SK-N-SH (cell line): ENCODE measurements at regions not wholly inside any gene's neighbourhood (a gene's known extent, or its start where the extent isn't known, plus 50 kb on each side); places are given as distances from the start of the nearest gene placed in this dataset.
A peak's percentile ranks its signal among the peaks of the same experiment; 100 is the strongest.
"Not testable (repeated sequence)": the region's sequence is repeated elsewhere in the genome, so short reads cannot be mapped to it uniquely, and the experiment has no call there.

Source experiments
- CTCF ChIA-PET: fragments of 300-600, 350-600 bp; formaldehyde crosslinking; extraction: SDS; loops from one replicate; lab custom pipeline; 2021; lab: Yijun Ruan, JAX
- POLR2A ChIA-PET: fragments of 350-600 bp; sonication (Branson Sonifier 250); formaldehyde crosslinking; extraction: SDS; loops from one replicate; lab custom pipeline; 2020; ENCODE audit warnings: antibody characterized with exemption, inconsistent platforms; lab: Yijun Ruan, JAX
- DNase-seq: peaks from one replicate; pipeline ENCODE4 v3.0.0; 2012
- H2AFZ ChIP-seq: fragments of 200-600 bp; sonication (generic); 2 replicates; pipeline ENCODE4 v1.8.1; 2016; ENCODE audit warnings: antibody characterized with exemption, mild to moderate bottlenecking, low read depth
- H3F3A ChIP-seq: fragments of 200-600 bp; sonication (generic); replicated peaks from 2 replicates; pipeline ENCODE3; 2016; ENCODE audit warnings: antibody characterized with exemption, mild to moderate bottlenecking; ENCODE audit not compliant: insufficient read depth
- H3K27ac ChIP-seq, 2 experiments: fragments of 200-500 bp in 1 of 2; fragments of 200-600 bp in 1 of 2; sonication (Bioruptor generic) in 1 of 2; sonication (generic), shearing (Covaris generic) in 1 of 2; 2 replicates each; pipeline versions ENCODE4 v1.5.1 to v1.6.1; 2014 to 2016; ENCODE audit warnings: low read depth in 2 of 2, inconsistent platforms in 1 of 2, low read length in 1 of 2, mild to moderate bottlenecking in 1 of 2, mixed read lengths in 1 of 2
- H3K27me3 ChIP-seq: fragments of 200-600 bp; sonication (generic), shearing (Covaris generic); 2 replicates; pipeline ENCODE4 v1.6.1; 2016; ENCODE audit warnings: mixed run types; ENCODE audit not compliant: insufficient read depth
- H3K36me3 ChIP-seq, 2 experiments: fragments of 200-500 bp in 1 of 2; fragments of 200-600 bp in 1 of 2; sonication (Bioruptor generic) in 1 of 2; sonication (generic) in 1 of 2; replicated peaks in 1 of 2; 2 replicates each; pipeline versions ENCODE3 to v1.5.1; 2014 to 2016; ENCODE audit warnings: low read length in 1 of 2, mild to moderate bottlenecking in 1 of 2; ENCODE audit not compliant: insufficient read depth in 2 of 2, control insufficient read depth in 1 of 2
- H3K4me1 ChIP-seq, 2 experiments: fragments of 200-500 bp in 1 of 2; fragments of 200-600 bp in 1 of 2; sonication (Bioruptor generic) in 1 of 2; sonication (generic), shearing (Covaris generic) in 1 of 2; 2 replicates each; pipeline versions ENCODE4 v1.5.1 to v1.6.1; 2014 to 2016; ENCODE audit warnings: low read depth in 1 of 2, low read length in 1 of 2, mixed run types in 1 of 2; ENCODE audit not compliant: insufficient read depth in 2 of 2, control insufficient read depth in 1 of 2
- H3K4me2 ChIP-seq: fragments of 200-600 bp; sonication (generic), shearing (Covaris generic); 2 replicates; pipeline ENCODE4 v1.6.1; 2017; ENCODE audit warnings: mixed run types
- H3K4me3 ChIP-seq, 2 experiments: fragments of 200-500 bp in 1 of 2; fragments of 200-600 bp in 1 of 2; sonication (Bioruptor generic) in 1 of 2; sonication (generic), shearing (Covaris generic) in 1 of 2; 2 replicates each; pipeline versions ENCODE4 v1.5.1 to v1.8.1; 2014 to 2016; ENCODE audit warnings: low read depth in 2 of 2, inconsistent platforms in 1 of 2, low read length in 1 of 2, mild to moderate bottlenecking in 1 of 2, mixed read lengths in 1 of 2, moderate library complexity in 1 of 2
- H3K79me2 ChIP-seq: fragments of 200-600 bp; sonication (generic); 2 replicates; pipeline ENCODE4 v1.8.1; 2017; ENCODE audit warnings: mild to moderate bottlenecking; ENCODE audit not compliant: insufficient read depth
- H3K9ac ChIP-seq: fragments of 200-600 bp; sonication (generic); 2 replicates; pipeline ENCODE4 v1.6.1; 2017; ENCODE audit warnings: mixed run types
- H3K9me2 ChIP-seq: fragments of 200-600 bp; sonication (generic); 2 replicates; pipeline ENCODE4 v1.6.1; 2017; ENCODE audit warnings: mixed run types
- H3K9me3 ChIP-seq: fragments of 200-600 bp; sonication (generic); 2 replicates; pipeline ENCODE4 v1.6.1; 2017; ENCODE audit warnings: mixed run types, mild to moderate bottlenecking, moderate library complexity
- H4K20me1 ChIP-seq: fragments of 200-600 bp; sonication (generic); 2 replicates; pipeline ENCODE4 v1.6.1; 2017; ENCODE audit warnings: mild to moderate bottlenecking, mixed run types; ENCODE audit not compliant: insufficient read depth
- CTCF ChIP-seq: fragments of 200-600 bp; sonication (generic); IDR thresholded peaks from 2 replicates; pipeline ENCODE4 v1.6.1; 2017; ENCODE audit warnings: antibody characterized with exemption, mild to moderate bottlenecking, moderate library complexity
- RAD21 ChIP-seq: IDR thresholded peaks from 2 replicates; pipeline ENCODE4 v1.6.1; 2012; ENCODE audit warnings: mild to moderate bottlenecking, low read length
- SMC3 ChIP-seq: IDR thresholded peaks from 2 replicates; pipeline ENCODE4 v1.6.1; 2012; ENCODE audit warnings: low read depth, low read length, improper control_type of control experiment
- WGBS: methylation state at CpG from one replicate; pipeline ENCODE4 v1.1.6; 2017; ENCODE audit warnings: low lambda C conversion rate; 5-methylcytosine and 5-hydroxymethylcytosine counted together

DNA sequence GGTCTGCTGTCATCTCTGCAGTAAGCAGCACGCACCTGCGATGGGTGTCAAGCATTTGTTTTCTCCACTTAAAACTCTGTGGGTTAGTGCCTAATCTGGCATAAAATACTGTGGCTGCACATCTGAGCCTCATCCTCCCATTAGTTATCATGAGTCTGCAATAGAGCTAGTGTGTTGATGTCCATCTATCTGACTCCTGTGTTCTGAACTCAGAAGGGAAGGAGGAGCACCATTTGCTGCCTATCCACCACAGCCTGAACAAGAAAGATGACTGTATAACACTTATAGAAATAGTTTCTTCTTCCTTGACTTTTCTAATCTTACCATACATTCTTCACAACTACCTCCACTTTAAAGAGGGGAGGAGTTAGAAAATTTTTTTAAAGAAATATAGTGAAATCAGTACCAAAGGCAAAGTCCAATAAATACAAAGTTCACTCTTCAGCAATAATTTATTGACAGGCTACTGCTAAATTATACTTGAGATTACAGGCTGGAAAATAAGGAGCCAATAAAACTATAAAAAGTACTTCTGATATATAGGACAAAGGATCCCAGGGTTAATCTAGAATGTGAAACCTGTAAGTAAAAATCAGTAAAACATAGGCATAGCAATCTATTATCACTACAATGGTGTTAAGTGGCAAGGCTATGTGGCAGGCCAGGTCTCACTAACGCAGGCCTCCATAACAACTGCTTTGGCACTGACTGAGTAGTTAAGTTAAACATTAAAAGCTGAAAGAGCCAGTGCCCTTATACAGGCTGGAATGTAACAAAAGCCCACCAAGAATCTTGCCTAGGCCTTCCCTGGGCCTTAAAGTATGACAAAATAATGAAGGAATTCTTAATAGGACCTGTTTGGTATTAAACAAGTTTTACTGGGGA is 70.2 kb downstream of the LGALS9C start:
- H3K27ac ChIP-seq, H3K9me2 ChIP-seq, DNase-seq, H3K9me3 ChIP-seq, H3F3A ChIP-seq, H3K4me1 ChIP-seq, H2AFZ ChIP-seq, H3K4me3 ChIP-seq, CTCF ChIA-PET, H3K36me3 ChIP-seq, H3K79me2 ChIP-seq, H4K20me1 ChIP-seq, H3K4me2 ChIP-seq, POLR2A ChIA-PET, H3K9ac ChIP-seq, H3K27me3 ChIP-seq: not testable (repeated sequence)
- WGBS = 83% methylated on average over 1 of the region's 3 CpGs

- H3K9me3 ChIP-seq, H2AFZ ChIP-seq, H3K4me2 ChIP-seq, H3F3A ChIP-seq, H3K36me3 ChIP-seq, H3K27me3 ChIP-seq, H3K79me2 ChIP-seq, H3K27ac ChIP-seq, DNase-seq, H4K20me1 ChIP-seq, H3K9me2 ChIP-seq, CTCF ChIA-PET, POLR2A ChIA-PET, H3K4me1 ChIP-seq, H3K4me3 ChIP-seq, H3K9ac ChIP-seq: not testable (repeated sequence)
- 10% methylated on average over 2 of the region's 4 CpGs for WGBS
Observed at GRCh38 chr17:18557086-18557485, 80.5 kb downstream of the LGALS9C start.

DNA sequence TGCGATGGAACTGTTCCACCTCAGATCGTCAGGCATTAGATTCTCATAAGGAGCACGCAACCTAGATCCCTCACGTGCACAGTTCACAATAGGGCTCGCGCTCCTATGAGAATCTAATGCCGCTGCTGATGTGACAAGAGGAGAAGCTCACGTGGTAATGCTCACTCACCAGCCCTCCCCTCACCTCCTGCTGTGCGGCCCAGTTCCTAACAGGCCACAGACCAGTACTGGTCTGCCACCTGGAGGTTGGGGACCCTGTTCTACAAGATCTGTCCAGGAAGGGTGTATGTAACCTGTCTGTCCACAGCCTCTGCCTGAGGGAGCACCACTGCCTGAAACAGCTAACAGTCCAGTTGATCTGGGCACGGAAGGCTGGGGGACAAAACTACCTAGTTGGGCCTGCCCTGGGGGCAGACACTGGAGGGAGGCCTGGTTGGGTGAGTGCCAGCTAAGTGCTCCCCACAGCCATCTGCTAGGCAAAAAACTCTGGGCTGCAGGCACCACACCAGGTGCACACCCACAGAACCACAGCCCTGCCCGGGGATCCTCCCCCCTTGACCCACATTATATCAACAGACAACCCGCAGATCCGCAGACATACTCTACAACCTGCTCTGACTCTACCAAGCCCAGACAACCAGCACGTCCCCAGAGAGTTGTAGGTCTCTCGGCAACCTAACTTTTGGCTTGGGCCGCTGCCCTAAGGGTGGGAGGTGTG is 80.7 kb downstream of the TBC1D28 start:
- H4K20me1 ChIP-seq, H3F3A ChIP-seq, H3K27ac ChIP-seq, H3K79me2 ChIP-seq, H2AFZ ChIP-seq, H3K36me3 ChIP-seq, H3K4me2 ChIP-seq, POLR2A ChIA-PET, H3K9ac ChIP-seq, CTCF ChIA-PET, H3K27me3 ChIP-seq, H3K4me3 ChIP-seq, H3K4me1 ChIP-seq, H3K9me2 ChIP-seq, DNase-seq, H3K9me3 ChIP-seq: not testable (repeated sequence)
- WGBS = 81% methylated on average over 9 of the region's 16 CpGs

- not testable (repeated sequence) for H3K4me3 ChIP-seq
Observed at GRCh38 chr17:18564099-18564448, 80.1 kb downstream of the TBC1D28 start.

More at GRCh38 chr17:18564099-18564448, 80.1 kb downstream of the TBC1D28 start:
- H3K79me2 ChIP-seq, H3K27me3 ChIP-seq, CTCF ChIA-PET, H3K27ac ChIP-seq, H3F3A ChIP-seq, H4K20me1 ChIP-seq, H2AFZ ChIP-seq, H3K4me2 ChIP-seq, H3K36me3 ChIP-seq, H3K9me2 ChIP-seq, H3K9me3 ChIP-seq, POLR2A ChIA-PET, H3K4me1 ChIP-seq, H3K9ac ChIP-seq: not testable (repeated sequence)
- peak; percentile 55 for TF ChIP-seq SMC3
- TF ChIP-seq CTCF = peak; percentile 55
- TF ChIP-seq RAD21 = peak; percentile 70
- DNase-seq = peak; percentile 42
- WGBS = 10% methylated on average over 3 of the region's 3 CpGs
